ENCODE measurements at regions not wholly inside any gene's neighbourhood (a gene's known extent, or its start where the extent isn't known, plus 50 kb on each side); places are given as distances from the start of the nearest gene placed in this dataset.

DNA sequence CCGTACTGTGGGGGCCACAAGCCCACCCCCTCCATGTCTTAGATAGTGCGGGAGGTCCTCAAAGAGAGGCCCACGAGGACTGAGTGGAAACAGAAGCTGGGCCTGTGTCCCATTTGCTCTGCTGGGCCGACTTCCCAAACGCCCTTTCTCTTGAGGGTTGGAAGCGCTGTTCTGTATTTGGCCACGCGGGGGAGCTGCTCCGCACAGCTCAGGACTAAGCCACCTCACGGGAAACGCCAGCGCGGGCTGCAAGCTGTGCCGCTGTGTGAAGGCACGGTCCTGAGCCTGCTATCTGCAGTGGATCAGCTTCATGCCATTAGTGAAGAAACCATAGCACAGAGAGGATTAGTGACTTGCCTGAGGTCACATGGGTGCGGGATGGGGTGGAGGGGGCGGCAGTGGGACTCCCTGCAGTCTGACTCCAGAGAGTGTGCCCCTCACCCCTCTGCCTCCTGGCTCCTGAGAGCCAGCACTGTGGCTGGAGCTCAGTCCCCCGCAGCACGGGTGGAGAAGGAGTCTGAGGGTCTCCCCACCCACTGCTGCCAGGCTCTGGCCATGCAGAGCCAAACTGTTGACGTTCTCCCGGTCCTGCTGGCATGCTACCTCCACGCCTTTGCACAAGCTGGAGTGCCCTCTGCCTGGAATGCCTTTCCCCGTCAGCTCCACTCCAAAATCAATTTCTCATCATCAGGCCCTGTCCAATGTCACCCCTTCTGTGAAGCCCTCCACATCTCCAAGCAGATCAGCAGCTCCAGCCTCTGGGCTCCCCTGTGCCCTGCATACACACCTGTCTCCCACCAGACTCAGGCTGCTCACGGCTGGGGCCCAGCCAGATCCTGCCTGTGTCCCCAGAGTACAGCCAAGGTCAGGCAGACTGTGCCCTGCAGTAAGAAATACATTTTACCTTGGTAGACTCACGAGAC is 51.5 kb upstream of the LRRC32 start:
- DNase-seq (ENCODE audit: low spot score): peak; percentile 90

DNA sequence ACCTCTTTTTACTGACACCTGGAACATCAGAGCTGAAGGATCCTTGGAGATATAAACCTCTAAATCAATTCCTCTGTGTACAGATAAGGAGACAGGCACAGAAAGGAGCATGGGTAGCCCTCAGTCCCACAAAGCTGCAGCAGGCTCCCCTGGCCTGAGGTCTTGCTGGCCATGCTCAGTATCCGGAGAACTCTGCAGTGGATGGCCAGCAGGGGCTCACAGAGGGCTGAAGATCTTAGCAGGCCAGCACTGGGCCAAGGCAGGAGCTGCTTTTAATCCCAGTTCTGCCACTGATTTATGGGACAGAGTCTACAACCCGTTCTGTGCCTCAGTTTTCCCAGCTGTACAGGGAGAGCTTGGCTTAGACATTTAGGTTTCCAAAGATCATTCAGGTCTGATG is 52.6 kb upstream of the LRRC32 start:
- no peak for DNase-seq (ENCODE audit: low spot score)

DNA sequence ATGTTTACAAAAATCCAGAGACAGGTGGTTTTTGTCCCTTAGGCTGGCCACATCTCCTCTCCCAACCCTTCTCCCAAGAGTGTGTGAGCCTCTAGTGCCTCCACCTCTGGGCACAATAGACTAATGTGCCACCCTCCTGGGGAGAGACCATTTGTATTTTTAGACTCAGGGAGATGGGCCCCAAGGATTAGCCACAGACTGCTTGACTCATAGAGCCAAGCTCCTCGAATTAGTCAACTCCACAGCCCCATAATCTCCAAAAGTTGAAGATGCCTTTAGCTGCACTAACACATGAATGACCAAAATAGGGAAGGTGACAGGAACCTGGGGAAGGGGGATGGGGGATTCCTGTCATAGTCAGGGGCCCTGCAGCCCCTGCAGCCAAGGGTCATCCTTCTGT is 53.0 kb upstream of the LRRC32 start:
- no peak for DNase-seq (ENCODE audit: low spot score)

DNA sequence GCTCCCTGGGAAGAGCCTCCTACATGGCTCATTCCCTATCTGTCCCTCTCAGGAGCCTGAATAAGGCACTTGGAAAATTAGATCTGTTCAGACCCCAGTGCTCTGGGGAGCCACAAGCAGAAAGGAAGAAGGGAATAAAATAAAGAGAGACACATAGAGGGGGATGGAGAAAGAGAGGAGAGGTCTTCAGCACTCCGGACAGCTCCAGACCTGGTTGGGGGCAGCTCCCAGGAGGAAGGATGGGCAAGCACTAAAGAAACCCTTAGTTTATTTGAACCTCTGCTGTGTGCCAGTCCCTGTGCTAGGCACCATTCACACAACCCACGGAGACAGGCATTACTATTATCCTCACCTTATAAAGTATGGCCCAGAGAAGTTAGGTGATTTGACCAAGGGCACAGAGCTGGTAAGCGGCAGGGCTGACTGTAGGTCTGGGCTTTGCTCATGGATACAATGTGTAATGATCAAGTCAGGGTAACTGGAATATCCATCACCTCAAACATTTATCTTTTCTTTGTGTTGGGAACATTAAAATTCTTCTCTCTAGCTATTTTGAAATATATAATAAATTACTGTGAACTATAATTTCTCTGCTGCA is 53.7 kb upstream of the LRRC32 start:
- no peak for DNase-seq (ENCODE audit: low spot score)

DNA sequence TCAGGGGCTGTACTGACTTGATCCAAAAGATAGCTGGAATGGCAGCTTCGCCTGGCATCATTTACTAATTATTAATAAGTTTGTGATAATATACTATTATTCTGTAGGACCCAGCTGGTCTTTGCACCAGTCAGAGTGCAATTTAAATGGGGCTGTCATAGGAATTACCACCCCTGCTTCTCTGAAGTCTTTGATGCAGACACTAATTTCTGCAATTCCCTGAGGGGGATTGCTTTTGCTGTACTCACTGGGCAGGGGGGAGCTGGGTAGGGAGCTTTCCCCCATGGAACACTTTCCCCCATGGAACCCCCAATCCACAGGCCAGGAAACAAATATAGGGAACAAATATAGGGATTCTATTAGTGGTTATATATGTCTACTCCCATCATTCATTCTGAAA is 54.9 kb upstream of the TSKU start:
- DNase-seq (ENCODE audit: low spot score): no peak

DNA sequence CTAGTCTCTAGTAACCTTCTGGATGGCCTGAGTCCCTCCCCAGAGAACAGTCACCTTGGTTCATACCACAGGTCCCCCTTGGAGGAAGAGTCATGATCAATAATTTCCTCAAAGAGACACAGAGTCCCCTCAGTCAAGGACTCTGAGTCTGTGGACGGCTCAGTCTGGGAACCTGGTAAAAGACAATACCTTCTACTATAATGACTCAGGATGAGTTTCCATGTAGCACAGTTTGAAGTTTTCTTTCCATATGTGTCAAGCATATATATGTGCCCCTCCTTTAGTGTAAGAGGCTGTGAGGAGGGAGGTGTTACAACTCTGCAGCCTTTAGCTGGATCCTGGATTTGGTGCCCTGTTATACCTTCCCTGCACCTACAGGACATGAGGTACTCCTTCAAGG is 54.4 kb upstream of the TSKU start:
- no peak for DNase-seq (ENCODE audit: low spot score)

DNA sequence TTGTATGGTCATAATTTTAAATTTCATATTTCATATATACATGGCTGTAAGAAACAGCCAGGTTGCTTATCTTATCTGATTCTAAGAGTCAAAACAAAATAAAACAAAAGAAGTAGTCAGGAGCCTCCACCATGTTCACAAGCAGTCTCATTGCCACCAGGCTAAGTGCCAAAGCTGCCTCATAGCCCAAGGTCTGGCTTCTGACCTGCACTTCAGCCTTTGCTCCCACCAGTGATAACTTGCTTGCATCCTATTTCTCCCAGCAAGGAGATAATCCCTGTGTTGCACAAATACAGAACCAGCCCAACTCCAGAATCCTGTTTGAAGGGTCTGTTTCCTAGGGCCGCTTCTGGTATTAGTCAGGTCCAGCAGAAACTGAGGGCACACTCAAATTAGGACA is 53.9 kb upstream of the TSKU start:
- DNase-seq (ENCODE audit: low spot score): no peak

DNA sequence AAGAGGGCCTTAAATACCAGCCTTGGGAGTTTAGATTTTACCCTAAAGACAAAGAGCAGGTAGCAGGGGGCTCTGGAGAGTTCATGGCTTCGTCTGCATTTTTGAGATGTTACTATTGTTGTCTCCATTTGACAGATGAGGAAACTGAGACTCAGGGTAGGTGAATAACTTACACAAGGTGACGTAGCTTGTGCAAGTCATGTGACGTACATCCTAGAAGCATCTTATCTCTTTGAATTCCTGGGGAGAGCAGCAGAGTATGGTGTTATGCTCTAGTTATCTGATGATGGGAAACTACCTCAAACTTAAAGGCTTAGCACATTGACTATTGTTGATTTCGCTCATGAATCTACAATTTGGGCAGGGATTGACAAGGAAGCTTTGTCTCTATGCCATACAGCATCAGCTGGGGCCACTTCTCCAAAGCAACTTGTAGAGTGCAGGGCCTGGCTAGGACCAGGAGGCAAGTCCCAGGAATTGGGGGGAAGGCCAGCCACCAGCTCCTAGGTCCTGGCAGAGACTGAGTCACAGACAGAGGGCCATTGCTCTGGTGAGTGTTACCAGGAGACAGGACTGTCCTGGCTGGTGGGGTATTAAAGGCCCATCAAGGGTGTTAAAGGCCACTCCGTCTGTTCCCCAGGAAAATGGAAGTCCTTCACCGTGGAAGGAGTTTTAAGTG is 52.1 kb upstream of the TSKU start:
- no peak for DNase-seq (ENCODE audit: low spot score)

DNA sequence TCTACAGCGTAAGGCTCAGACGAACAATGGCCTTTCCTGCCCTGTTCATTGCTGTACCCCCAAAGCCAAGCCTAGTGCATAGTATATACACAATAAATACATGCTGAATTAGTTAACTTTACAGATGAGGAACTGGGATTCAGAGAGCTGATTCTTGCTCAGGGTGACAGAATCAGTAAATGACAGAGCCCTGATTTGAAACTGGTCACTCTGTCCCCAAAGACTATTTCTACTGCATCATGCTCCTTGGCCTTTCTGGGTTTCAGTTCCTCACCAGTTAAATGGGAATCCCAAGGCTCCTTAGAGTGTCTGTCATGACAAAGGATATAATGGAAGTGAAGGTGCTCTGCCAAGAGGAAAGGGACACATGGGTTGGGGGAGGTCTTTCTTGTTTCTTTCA is 50.5 kb upstream of the TSKU start:
- DNase-seq (ENCODE audit: low spot score): no peak

Data from mucosa of gallbladder (tissue), 1 donor.